GM19328 (cell line): ENCODE measurements at regions not wholly inside any gene's neighbourhood (a gene's known extent, or its start where the extent isn't known, plus 50 kb on each side); places are given as distances from the start of the nearest gene placed in this dataset.

ENCODE experiments used
- ATAC-seq: cut with Tn5 transposase; IDR thresholded peaks from one replicate; pipeline ENCODE4 v1.9.1; 2021; ENCODE audit warnings: mild to moderate bottlenecking, moderate library complexity; ENCODE audit not compliant: unreplicated experiment

- ATAC-seq: no peak
Observed at GRCh38 chr20:11324990-11325389, 592.7 kb upstream of the BTBD3 start.

GRCh38 chr20:11328839-11329238 is 588.9 kb upstream of the BTBD3 start:
- ATAC-seq: no peak

GRCh38 chr20:11329271-11329670 is 588.4 kb upstream of the BTBD3 start:
- no peak for ATAC-seq

DNA sequence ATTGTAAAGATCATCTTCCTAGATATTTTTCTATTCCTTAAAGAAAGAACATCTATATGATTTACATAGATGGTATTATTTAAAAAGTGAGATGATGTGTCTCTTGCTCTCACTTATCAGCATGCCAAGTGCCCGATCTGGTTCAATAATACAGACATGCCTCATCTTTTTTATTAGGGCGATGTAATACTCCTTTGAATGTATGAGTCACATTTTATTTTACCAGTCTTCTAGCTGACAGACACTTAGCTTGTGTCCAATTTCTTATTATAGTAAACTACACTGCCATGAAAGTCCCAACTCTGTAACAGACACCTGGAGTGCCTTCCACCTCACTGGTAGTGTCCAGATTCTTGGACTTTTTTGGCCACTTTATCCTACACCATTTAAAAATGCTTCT is 586.6 kb upstream of the BTBD3 start:
- ATAC-seq: no peak

DNA sequence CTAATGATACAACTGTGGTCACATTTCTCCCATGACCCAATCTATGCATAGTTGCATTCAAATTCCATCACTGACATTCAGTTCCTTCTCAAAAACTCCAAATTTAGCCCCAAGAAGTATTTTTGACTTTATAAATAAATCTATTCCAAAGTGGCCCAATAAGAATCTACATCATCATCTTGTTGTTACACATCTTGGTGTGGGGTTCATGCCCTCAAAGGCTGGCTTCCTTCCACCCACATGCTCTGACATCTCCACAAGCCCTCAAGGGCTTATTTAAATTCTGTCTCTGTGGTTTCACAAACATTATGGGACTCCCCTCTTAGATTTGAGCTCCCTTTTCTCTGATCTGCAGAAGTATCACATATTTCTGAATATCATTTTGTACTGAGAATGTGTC is 585.3 kb upstream of the BTBD3 start:
- no peak for ATAC-seq

DNA sequence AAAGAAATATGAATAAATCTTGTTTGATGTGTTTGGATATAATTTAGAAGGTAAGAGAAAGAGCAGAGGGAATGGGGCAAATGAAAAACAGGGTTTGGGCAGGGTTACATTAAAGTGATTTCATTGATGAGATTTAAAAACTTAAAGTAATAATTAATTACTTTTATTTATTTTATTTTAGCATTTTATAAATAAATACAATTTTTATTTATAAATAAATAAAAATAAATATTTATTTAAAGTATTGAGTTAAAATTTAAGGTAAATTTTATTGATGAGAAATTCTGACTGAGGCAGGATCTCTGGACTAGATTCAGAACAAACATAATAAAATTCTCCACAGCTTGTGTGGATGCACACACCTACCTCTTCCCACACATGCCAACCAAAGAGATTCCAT is 584.1 kb upstream of the BTBD3 start:
- no peak for ATAC-seq

GRCh38 chr20:11337361-11338130 is 580.1 kb upstream of the BTBD3 start:
- no peak for ATAC-seq

DNA sequence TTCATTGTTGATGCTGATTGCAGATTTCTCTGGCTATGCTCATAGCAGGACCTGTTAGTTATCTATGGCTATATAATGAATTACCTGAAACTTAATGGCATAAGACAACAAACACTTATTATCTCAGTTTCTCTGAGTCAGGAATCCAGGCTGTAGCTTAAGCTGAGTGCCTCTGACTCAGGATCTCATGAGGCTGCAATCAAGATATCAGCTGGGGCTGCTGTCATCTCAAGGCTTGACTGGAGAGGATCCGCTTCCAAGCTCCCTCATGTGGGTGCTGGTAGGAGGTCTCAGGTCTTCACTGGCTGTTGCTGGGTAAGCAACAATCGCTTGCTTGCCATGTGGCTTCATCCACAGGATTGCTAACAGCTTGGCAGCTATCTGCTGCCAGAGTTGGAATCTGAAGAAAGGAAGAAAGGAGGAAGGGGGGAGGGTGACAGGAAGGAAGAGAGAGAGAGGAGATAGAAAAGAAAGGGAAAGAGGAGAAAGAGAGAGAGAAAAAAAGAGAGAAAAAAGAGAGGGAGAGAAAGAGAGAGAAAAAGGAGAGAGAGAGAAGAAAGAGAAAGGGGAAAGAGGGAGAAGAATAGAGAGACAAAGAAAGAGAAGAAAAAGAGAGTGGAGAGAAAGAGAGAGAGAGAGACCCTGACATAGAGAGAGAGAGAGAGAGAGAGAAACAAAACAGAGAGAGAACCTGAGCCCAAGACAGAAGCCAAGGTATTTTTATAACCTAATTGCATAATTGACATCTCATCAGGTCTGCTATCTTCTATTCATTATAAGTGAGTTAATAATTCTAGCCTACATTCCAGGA is 579.0 kb upstream of the BTBD3 start:
- ATAC-seq: no peak

GRCh38 chr20:11344939-11345338 is 572.8 kb upstream of the BTBD3 start:
- ATAC-seq: no peak

GRCh38 chr20:11347738-11348137 is 570.0 kb upstream of the BTBD3 start:
- ATAC-seq: no peak

DNA sequence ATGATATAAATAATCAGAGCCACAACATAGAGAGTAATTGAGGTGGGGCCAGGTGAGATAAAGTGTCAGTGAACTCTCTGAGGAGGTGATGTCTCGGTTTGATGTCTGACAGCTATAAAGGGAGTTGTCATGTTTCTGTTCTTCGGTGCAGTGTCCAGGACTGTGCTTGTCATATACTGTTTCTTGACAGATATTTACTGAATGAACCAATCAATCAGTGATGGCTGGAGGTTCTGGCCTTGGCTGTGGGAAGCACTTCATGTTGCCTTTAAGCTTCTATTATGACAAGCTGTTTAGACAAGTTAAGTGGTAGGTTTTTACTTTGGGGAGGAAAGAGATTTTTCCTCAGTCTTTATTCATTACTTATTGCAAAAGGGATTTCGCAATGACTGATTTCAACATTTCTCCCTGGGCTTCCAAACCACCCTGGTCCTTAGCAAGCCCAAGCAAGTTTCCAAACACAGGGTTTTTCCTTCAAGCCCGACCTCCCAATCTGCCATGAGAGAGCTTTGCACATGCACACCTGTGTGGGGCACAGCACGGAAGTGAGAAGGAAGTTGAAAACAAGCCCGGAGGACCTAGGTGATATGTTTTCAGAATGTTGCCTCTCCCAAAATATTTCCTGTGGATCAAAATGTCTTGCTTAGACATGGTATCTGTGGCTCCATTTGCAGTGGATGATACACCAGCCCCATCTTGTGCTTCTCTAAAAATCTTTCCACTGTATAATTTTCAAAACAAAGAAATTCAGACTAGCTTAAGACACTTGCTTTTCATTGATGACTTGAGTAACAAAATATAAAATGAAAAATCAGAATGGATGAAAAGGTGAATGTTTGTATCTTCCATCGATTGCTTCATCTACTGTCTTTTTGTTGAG is 567.3 kb upstream of the BTBD3 start:
- no peak for ATAC-seq

- no peak for ATAC-seq
Observed at GRCh38 chr20:11352041-11352440, 565.7 kb upstream of the BTBD3 start.

DNA sequence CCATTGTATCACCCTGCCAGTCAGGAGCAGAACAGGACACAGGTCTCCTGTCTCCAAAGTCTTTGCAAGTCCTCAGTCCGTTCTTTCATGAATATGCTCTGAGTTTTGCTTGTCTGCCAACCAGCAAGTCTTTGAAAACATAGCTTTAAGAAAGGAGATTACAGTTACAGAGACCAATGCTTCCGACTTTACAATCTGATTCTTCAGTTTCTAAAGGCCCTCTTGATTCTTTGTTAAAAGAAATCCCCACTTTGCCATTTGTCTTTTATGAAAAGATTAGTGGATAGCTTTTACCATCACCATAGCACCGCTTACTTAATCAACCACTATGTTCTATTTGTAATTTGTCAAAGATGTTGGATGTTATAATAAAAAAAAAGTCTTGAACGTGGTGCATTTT is 562.8 kb upstream of the BTBD3 start:
- ATAC-seq: no peak

DNA sequence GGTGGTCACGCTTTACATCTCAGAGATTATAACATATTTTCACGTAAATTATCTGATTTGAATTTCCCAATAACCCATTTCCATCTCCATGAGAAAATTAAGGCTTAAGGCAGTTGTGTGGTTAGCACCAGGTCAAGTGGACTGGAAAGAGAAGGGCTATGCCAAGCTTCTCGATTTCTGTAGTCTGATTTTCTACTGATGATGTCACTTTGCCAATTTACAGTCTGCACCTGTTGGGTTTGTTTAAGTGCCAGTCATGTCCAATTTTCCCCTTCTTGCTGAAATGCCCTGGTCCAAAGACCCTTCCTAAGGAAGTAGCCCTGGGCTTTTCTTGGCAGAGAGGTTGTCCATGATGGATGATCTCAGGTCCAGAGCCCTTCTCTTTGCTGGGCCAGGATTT is 562.3 kb upstream of the BTBD3 start:
- ATAC-seq: no peak

DNA sequence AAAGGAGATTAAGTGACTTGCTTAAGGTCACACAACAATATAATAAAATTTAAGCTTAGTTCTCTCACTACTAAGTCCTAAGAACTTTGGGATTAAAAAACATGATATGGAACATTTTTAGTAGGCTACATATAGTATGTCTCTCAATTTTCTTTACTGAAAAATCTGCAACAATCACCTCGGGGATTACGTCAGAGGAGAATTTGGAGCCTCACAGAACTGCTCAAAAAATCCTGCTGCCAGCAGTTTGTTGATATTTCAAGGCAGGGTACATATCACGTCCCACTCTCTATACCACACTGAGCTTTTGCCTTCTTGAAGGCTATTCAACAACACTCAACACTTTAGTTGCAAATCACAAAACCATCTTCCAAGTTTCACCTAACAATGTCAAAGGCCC is 561.6 kb upstream of the BTBD3 start:
- no peak for ATAC-seq

GRCh38 chr20:11362450-11362849 is 555.2 kb upstream of the BTBD3 start:
- no peak for ATAC-seq

GRCh38 chr20:11364736-11365135 is 553.0 kb upstream of the BTBD3 start:
- no peak for ATAC-seq

GRCh38 chr20:11366660-11367059 is 551.0 kb upstream of the BTBD3 start:
- ATAC-seq: no peak

- ATAC-seq: no peak
Observed at GRCh38 chr20:11368499-11368898, 549.2 kb upstream of the BTBD3 start.

DNA sequence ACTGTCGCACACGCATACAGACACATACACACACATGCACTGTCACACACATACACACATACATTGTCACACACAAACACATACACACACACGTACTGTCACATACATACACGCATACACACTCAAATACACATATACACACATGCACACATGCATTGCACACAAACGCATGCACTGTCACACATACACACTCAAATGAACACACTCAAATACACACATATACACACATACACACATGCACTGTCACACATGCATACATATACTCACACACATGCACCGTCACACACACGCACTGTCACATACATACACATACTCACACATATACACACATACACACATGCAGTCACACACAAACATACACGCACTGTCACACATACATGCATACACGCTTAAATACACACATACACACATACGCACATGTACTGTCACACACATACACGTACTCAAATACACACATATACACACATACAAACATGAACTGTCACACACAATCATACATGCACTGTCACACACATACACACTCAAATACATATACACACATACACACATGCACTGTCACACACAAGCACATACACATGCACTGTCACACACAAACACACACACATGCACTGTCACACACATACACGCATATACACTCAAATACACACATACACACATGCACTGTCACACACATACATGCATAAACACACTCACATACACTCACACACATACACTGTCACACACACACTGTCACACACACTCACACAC is 548.6 kb upstream of the BTBD3 start:
- ATAC-seq: no peak

DNA sequence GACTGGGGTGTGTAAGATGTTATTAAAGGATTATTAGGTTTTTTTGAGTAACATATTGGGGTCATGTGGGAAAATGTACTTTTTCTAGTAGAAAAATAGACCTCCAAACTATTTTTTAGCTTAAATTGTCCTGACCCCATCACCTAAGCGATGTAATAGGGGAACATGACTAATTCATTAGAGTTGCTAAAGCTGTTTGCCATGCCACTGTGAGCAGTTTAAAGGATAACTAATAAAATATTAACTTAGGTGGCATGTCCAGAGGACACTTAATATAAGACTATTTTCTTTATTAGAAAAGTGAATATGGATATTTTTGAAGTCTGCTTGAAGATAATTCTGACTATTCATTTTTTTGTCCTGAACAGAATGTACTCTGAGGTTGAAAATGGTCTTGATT is 545.9 kb upstream of the BTBD3 start:
- ATAC-seq: no peak
